AG09319 (cell line): ENCODE measurements at regions not wholly inside any gene's neighbourhood (a gene's known extent, or its start where the extent isn't known, plus 50 kb on each side); places are given as distances from the start of the nearest gene placed in this dataset.

Experiments
- DNase-seq: peaks from one replicate; pipeline ENCODE4 v3.0.0-alpha.2; 2010; ENCODE audit warnings: low read depth; ENCODE audit errors: extremely low read depth
- TF ChIP-seq, protein P1 (sequence below): IDR thresholded peaks from 2 replicates; pipeline ENCODE4 v1.5.1; 2011; ENCODE audit warnings: low read depth, mild to moderate bottlenecking, inconsistent platforms, low read length, moderate library complexity

DNA sequence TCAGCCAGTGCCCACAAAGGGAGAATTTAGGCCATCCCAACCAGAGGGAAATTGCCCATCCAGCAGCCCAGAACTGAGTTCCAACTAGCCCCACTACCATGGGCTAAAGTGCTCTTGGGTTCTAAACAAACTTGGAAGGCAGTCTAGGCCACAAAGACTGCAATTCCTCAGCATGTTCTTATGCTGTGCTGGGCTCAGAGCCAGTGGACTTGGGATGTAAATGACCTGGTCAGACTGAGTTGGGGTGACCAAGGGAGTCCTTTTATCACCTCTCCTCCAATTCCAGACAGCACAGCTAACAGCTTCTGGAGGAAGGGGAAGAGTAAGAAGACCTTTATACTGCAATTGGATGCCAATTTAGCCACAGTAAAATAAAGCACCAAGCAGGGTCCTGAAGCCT lies 607.2 kb upstream of the KCND2 start:
- TF ChIP-seq, protein P1, sequence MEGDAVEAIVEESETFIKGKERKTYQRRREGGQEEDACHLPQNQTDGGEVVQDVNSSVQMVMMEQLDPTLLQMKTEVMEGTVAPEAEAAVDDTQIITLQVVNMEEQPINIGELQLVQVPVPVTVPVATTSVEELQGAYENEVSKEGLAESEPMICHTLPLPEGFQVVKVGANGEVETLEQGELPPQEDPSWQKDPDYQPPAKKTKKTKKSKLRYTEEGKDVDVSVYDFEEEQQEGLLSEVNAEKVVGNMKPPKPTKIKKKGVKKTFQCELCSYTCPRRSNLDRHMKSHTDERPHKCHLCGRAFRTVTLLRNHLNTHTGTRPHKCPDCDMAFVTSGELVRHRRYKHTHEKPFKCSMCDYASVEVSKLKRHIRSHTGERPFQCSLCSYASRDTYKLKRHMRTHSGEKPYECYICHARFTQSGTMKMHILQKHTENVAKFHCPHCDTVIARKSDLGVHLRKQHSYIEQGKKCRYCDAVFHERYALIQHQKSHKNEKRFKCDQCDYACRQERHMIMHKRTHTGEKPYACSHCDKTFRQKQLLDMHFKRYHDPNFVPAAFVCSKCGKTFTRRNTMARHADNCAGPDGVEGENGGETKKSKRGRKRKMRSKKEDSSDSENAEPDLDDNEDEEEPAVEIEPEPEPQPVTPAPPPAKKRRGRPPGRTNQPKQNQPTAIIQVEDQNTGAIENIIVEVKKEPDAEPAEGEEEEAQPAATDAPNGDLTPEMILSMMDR, result no peak
- DNase-seq, result no peak

- TF ChIP-seq, protein P1, result no peak
- DNase-seq, result no peak
These were observed 591.6 kb upstream of the KCND2 start for GRCh38 chr7:119681336-119681735.

DNA sequence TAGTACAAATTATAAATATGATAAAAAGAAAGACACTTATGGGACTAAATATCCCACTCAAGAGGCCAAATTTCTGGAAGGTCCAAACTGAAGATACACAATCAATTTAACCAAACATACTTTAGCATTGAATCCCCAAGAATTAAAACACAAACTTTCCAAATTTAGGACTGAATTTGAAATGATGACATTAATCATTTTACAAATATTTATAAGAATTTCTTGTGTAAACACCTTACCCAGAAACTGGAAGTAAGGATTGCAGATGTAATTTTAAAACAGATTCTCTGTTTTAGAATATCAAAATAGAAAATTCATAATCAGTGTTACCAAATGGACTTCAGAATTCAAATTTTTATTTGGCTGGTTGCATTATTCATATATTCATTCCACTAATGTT lies 588.2 kb upstream of the KCND2 start:
- TF ChIP-seq, protein P1, result no peak
- DNase-seq, result no peak

DNA sequence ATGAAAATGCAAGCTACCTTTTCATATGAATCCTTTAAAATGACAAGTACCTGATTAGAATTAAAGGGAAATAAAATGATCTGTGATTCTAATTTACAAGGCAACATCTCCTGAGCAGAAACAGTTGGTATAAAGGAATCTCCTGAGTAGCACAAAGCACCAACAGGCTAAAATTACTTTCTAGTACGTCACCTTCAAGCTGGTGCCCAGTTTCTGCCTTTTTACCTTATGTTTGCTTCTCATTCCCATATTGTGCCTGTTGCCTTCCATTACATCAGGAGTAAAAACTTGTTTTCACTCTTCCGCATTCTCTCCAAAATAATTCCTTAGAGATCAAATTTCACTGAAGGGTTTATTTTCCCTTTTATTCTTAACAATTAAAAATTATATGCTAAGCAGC lies 587.1 kb upstream of the KCND2 start:
- DNase-seq, result no peak
- TF ChIP-seq, protein P1, result no peak

DNA sequence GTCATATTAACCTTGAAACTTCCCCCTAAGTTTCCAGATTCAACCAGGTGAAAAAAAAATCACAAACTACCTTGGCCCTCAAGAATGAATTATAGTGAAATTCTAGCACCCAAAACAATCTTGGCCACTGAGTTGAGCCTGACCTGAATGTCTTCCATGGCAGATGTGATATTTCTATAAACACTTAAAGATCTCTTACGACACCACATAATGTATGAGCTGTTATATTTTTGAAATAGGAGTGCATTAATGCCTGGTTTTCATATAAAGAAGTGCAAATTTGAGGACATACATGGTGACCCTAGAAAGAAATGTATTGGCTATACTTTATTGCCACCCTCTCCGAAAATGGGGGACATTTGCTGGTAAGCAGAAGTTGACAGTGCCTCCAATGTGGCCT lies 584.1 kb upstream of the KCND2 start:
- no peak for DNase-seq
- TF ChIP-seq, protein P1, result no peak

- TF ChIP-seq, protein P1, result no peak
- no peak for DNase-seq
These were observed 580.4 kb upstream of the KCND2 start for GRCh38 chr7:119692541-119692940.

- DNase-seq, result no peak
- TF ChIP-seq, protein P1, result no peak
These were observed 578.5 kb upstream of the KCND2 start for GRCh38 chr7:119694506-119694905.

GRCh38 chr7:119696336-119696735 lies 576.6 kb upstream of the KCND2 start:
- DNase-seq, result no peak
- TF ChIP-seq, protein P1, result no peak
